ENCODE measurements at regions not wholly inside any gene's neighbourhood (a gene's known extent, or its start where the extent isn't known, plus 50 kb on each side); places are given as distances from the start of the nearest gene placed in this dataset.

- in situ Hi-C loops (cut with MboI; ENCODE audit: low sequenced_read_pairs): no loop called here
- dilution Hi-C loops (cut with HindIII; ENCODE audit: low sequenced_read_pairs, unreplicated experiment): no loop called here
- H3K56ac ChIP-seq (ENCODE audit: extremely low read depth, insufficient read depth, low read length): no peak overlapping the region
- H3K4me2 ChIP-seq (ENCODE audit: low read depth, low read length): no peak overlapping the region
- POLR2A ChIA-PET (ENCODE audit: unreplicated experiment): no interaction called here
- intact Hi-C loops (cut with micrococcal nuclease): no loop called here
- H3K4me3 ChIP-seq (ENCODE audit: insufficient read depth, low read depth, low read length): no peak overlapping the region
- no peak overlapping the region for H4K5ac ChIP-seq (ENCODE audit: low read depth, low read length)
- no peak overlapping the region for H2BK20ac ChIP-seq (ENCODE audit: low read depth, low read length)
- H2BK120ac ChIP-seq (ENCODE audit: low read depth, low read length): no peak overlapping the region
- CTCF ChIA-PET: no interaction called here
- H3K9me1 ChIP-seq (ENCODE audit: insufficient read depth, low read length): no peaks in the 10 kb centered on the region
- H3K14ac ChIP-seq (replicated peaks; ENCODE audit: low read depth, low read length): no peak overlapping the region
- no peak overlapping the region for H2BK15ac ChIP-seq (ENCODE audit: low read depth, low read length)
- no CpG with 5 or more reads among the region's 4 CpGs for WGBS, 2 experiments (ENCODE audit: extremely low coverage in 2 of 2, insufficient read length in 1 of 2)
- TF ChIP-seq CEBPB (IDR thresholded peaks at IDR 0.05; ENCODE audit: low read depth, low read length) (no peak), USF2 (IDR thresholded peaks at IDR 0.05; ENCODE audit: low read depth, low read length) (no peak), FOS (IDR thresholded peaks at IDR 0.05; ENCODE audit: low read depth, low read length) (no peak), CHD1 (IDR thresholded peaks at IDR 0.05; ENCODE audit: low read depth, low read length) (no peak), ELK1 (IDR thresholded peaks at IDR 0.05; ENCODE audit: borderline replicate concordance, low read depth, low read length) (no peak), MAFK (IDR thresholded peaks at IDR 0.05; ENCODE audit: low read depth, low read length) (no peak), RAD21 (IDR thresholded peaks at IDR 0.05; ENCODE audit: low read length) (no peak)
- H3K36me3 ChIP-seq (ENCODE audit: control insufficient read depth, insufficient read depth, low read length): no peaks in the 10 kb centered on the region
- BruUV-seq (replicated peaks): no TSS peak
- no peak overlapping the region for H2BK5ac ChIP-seq (ENCODE audit: low read depth, low read length, poor library complexity, severe bottlenecking)
- H3K27me3 ChIP-seq (ENCODE audit: control insufficient read depth, insufficient read depth, low read length): no peaks in the 10 kb centered on the region
- H3K9ac ChIP-seq (ENCODE audit: low read depth, low read length): no peak overlapping the region
- no peak for DNase-seq
- no peak overlapping the region for H2AFZ ChIP-seq (replicated peaks; ENCODE audit: low read length, poor library complexity)
- no peak for ATAC-seq (ENCODE audit: low read depth)
- no peaks in the 10 kb centered on the region for H3K9me3 ChIP-seq (ENCODE audit: control insufficient read depth, insufficient read depth, low read length)
- no peak overlapping the region for H3K23ac ChIP-seq (ENCODE audit: low read depth, low read length)
- H4K20me1 ChIP-seq (ENCODE audit: insufficient read depth, low read length): no peaks in the 10 kb centered on the region
- no peak overlapping the region for H3K4ac ChIP-seq (ENCODE audit: low read depth, low read length)
- H2AK9ac ChIP-seq (replicated peaks; ENCODE audit: low read depth, low read length, poor library complexity): no peak overlapping the region
- H3K18ac ChIP-seq (ENCODE audit: low read depth, low read length): no peak overlapping the region
- no peaks in the 10 kb centered on the region for H3K4me1 ChIP-seq (ENCODE audit: control insufficient read depth, insufficient read depth, low read length)
- no peak overlapping the region for H2AK5ac ChIP-seq (ENCODE audit: low read depth, low read length)
- H4K91ac ChIP-seq (ENCODE audit: insufficient read depth, low read depth, low read length): no peak overlapping the region
- H3K27ac ChIP-seq (ENCODE audit: insufficient read depth, low read length): no peak overlapping the region
- H3K79me1 ChIP-seq (ENCODE audit: low read depth in 1 of 2, low read length in 2 of 2): no peaks in the 10 kb centered on the region
- no peak overlapping the region for H4K8ac ChIP-seq (ENCODE audit: low read depth in 2 of 2, low read length in 2 of 2)
Observed at GRCh38 chr5:90231688-90232087, 177.9 kb downstream of the CETN3 start.
